ENCODE measurements at regions not wholly inside any gene's neighbourhood (a gene's known extent, or its start where the extent isn't known, plus 50 kb on each side); places are given as distances from the start of the nearest gene placed in this dataset.
"Not testable (repeated sequence)": the region's sequence is repeated elsewhere in the genome, so short reads cannot be mapped to it uniquely, and the experiment has no call there.

DNA sequence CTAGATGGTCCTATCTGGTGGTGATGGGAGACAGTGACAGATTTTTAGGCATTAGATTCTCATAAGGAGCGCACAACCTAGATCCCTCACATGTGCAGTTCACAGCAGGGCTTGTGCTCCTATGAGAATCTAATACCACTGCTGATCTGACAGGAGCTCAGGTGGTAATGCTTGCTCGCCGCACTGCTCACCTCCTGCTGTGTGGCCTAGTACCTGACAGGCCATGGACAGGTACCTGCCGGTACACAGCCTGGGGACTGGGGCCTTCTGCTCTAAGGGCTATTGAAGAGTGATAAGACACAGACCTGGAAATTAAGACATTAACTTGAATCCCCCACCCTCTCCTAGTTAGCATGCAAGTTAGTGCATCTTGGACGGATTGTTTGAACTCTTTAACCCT is 64.4 kb downstream of the KLRB1 start:
- H3K27me3 ChIP-seq (ENCODE audit: control insufficient read depth, insufficient read depth, low read length); DNase-seq (ENCODE audit: low read depth); CTCF ChIA-PET; H3K36me3 ChIP-seq (ENCODE audit: control insufficient read depth, insufficient read depth, low read length); H3K4me3 ChIP-seq (ENCODE audit: low read depth, low read length); POLR2A ChIA-PET: not testable (repeated sequence)

DNA sequence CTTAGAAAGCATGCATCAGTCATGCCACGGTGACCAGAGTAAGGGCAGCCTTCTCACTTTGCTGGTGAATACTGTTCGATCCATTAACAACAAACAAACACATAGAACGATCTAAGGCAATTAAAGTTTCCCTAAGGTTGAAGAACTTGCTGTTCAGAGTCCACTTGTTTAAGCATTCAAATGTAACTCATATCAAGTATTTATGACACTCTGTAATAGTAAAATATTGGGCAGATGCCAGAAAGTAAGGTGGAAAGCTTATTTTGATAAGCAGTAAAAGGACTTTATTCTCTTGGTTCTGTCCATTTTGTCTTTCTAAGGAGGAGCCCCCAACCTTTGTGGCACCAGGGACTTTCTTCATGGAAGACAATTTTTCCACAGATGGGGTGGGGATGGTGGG is 64.9 kb downstream of the KLRB1 start:
- H3K27me3 ChIP-seq (ENCODE audit: control insufficient read depth, insufficient read depth, low read length); POLR2A ChIA-PET; DNase-seq (ENCODE audit: low read depth); CTCF ChIA-PET; H3K4me3 ChIP-seq (ENCODE audit: low read depth, low read length); H3K36me3 ChIP-seq (ENCODE audit: control insufficient read depth, insufficient read depth, low read length): not testable (repeated sequence)

DNA sequence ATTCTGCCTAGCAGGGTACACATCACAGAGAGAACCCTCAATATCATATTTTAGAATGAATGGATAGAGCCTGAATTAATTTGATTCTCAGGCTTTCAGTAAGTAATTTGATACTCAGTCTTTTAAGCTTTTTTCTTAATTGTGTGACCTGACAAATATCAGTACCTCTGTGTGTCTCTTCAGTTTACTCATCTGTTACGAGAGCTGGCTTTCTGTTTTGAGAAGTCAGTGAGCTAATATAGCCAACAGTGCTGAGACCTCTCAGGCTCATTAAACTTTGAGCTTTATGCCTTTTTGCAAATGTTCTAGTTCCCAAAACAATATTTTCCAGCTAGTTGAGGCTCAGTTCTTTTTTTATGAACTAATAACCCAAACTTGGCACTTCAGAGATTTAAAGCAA is 91.8 kb downstream of the KLRB1 start:
- DNase-seq (ENCODE audit: low read depth); POLR2A ChIA-PET; H3K36me3 ChIP-seq (ENCODE audit: control insufficient read depth, insufficient read depth, low read length); H3K27me3 ChIP-seq (ENCODE audit: control insufficient read depth, insufficient read depth, low read length); CTCF ChIA-PET; H3K4me3 ChIP-seq (ENCODE audit: low read depth, low read length): not testable (repeated sequence)

DNA sequence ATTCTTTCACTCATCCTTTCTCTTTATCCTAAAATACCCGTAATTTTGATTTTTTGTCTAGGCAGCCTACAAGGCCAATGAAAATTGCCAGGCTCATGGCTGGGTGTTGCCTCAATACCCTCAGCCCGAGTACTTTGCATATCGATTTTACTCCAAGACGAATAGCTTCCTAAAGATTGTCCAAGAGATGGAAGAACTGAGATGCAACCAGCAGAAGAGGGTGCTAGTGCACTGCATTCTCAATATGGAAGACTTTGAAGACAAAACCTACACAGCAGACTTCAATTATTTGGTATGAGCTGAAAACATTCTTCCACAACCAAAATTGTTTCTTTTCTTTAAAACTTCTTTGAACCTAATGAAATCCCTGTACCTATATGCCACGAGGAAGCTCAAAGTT is 95.0 kb downstream of the KLRB1 start:
- H3K36me3 ChIP-seq (ENCODE audit: control insufficient read depth, insufficient read depth, low read length); H3K27me3 ChIP-seq (ENCODE audit: control insufficient read depth, insufficient read depth, low read length); DNase-seq (ENCODE audit: low read depth); CTCF ChIA-PET; H3K4me3 ChIP-seq (ENCODE audit: low read depth, low read length); POLR2A ChIA-PET: not testable (repeated sequence)

DNA sequence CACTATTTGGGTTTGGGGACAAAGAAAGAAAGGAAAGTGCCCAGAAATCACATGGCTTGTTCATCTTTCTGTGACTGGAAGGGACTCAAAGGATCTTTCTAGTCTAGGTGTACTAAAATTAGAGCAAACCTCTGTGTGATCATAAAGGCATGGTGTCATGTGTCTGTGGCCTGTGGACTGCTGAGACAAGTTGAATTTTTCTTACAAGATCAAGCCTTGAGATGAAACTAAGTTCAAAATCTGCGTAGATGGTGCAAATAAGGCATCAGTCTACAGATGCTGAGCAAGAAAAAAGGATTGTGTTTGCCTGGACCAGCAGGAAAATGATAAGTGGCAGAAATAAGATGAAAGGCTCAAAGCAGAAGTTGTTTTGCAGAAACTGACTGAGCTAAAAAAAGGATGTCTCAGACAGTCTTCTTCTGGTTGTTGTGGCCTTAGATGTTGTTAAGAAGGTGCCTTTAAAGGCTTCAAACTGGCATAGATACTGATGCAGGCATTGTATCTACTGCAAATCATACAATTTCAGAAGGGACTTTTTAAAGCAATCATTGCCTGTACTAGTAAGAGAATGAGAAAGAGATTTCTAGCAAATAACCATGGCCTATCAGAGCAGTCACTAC is 97.2 kb downstream of the KLRB1 start:
- DNase-seq (ENCODE audit: low read depth); H3K36me3 ChIP-seq (ENCODE audit: control insufficient read depth, insufficient read depth, low read length); POLR2A ChIA-PET; H3K4me3 ChIP-seq (ENCODE audit: low read depth, low read length); H3K27me3 ChIP-seq (ENCODE audit: control insufficient read depth, insufficient read depth, low read length): not testable (repeated sequence)
- CTCF ChIA-PET, result interaction anchor here (1.6 kb wide), 1 partner anchor 9 kb away, joined by 4 read pairs; no protein-coding TSS in a partner anchor

DNA sequence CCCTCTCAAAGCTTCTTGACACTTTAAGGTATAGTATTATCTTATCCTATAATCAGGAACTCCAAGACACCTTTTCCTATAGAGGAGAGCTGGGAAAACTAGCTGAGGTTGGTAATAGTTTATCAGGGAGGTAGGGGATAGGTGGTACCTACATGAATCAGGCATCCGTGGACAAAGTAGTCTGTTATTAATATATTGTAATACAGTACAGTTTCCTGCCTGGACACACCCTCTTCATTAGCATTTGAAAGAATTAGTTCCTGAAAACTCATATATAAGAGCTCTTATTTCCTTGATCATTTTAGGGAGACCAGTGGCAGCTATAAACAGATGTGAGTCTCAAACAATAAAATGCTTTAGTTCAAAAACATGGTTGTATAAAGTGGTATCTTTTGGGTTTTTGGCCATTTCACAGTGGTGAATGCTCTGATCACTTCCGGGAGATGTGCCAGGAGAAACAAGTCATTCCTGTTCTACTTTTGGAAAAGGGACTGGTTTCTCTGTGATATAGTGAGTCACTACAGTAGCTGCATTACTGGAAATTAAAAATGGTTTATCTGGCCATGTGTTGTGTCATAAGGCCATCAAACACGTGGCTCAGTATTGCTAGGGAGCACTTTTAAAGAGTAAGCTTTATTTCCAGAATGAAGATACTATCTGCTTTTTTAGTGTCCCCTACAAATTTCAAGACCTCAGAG is 98.1 kb downstream of the KLRB1 start:
- TF ChIP-seq, protein P1, sequence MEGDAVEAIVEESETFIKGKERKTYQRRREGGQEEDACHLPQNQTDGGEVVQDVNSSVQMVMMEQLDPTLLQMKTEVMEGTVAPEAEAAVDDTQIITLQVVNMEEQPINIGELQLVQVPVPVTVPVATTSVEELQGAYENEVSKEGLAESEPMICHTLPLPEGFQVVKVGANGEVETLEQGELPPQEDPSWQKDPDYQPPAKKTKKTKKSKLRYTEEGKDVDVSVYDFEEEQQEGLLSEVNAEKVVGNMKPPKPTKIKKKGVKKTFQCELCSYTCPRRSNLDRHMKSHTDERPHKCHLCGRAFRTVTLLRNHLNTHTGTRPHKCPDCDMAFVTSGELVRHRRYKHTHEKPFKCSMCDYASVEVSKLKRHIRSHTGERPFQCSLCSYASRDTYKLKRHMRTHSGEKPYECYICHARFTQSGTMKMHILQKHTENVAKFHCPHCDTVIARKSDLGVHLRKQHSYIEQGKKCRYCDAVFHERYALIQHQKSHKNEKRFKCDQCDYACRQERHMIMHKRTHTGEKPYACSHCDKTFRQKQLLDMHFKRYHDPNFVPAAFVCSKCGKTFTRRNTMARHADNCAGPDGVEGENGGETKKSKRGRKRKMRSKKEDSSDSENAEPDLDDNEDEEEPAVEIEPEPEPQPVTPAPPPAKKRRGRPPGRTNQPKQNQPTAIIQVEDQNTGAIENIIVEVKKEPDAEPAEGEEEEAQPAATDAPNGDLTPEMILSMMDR (IDR thresholded peaks at IDR 0.05; ENCODE audit: insufficient read depth, low read depth, low read length), result no peak
- H3K27me3 ChIP-seq (ENCODE audit: control insufficient read depth, insufficient read depth, low read length), result no peaks in the 10 kb centered on the region
- no peak overlapping the region for H3K4me3 ChIP-seq (ENCODE audit: low read depth, low read length)
- peak; percentile 52 for DNase-seq (ENCODE audit: low read depth)
- no peaks in the 10 kb centered on the region for H3K36me3 ChIP-seq (ENCODE audit: control insufficient read depth, insufficient read depth, low read length)
- CTCF ChIA-PET, result interaction anchor here (1.6 kb wide), 1 partner anchor 10 kb away, joined by 4 read pairs; no protein-coding TSS in a partner anchor
- POLR2A ChIA-PET, result no interaction called here

DNA sequence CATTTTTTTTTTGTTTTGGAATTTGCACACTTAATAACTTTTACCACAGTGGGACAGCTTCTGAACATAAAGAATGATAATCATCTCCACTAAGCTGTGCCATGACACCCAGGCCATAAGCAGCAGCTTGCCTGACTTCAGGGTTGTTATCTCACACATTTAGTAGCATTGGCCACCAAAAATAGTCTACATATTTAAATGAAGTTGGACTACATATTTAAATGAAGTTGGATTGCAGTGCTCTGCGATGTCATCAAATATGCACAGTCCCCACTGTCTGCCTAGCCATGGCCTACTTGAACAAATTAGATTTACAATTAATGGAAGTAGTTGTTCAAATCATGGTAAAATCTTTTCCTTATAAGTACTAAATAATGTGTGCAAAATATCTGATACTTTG is 101.0 kb downstream of the KLRB1 start:
- no peak overlapping the region for H3K4me3 ChIP-seq (ENCODE audit: low read depth, low read length)
- H3K27me3 ChIP-seq (ENCODE audit: control insufficient read depth, insufficient read depth, low read length), result no peaks in the 10 kb centered on the region
- no peak for DNase-seq (ENCODE audit: low read depth)
- POLR2A ChIA-PET, result no interaction called here
- no peaks in the 10 kb centered on the region for H3K36me3 ChIP-seq (ENCODE audit: control insufficient read depth, insufficient read depth, low read length)
- TF ChIP-seq, protein P1 (IDR thresholded peaks at IDR 0.05; ENCODE audit: insufficient read depth, low read depth, low read length), result no peak
- CTCF ChIA-PET, result no interaction called here

DNA sequence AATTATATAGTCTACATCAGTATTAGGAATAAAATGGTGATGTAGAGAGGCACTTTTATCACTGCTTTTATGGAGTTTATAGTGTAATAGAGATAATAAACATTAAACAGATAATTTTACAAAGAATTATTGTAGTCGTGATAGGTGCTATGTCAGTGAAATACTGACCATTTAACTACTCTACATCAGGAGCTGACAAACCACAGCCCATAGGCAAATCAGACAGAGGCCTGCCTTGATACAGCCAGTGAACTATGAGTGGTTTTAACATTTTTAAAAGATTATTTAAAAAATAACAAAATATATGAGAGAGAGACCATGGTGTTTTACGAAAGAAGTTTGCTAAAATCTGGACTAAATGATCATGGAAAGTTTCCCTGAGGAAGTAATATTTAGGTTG is 104.3 kb downstream of the KLRB1 start:
- H3K4me3 ChIP-seq (ENCODE audit: low read depth, low read length); POLR2A ChIA-PET; H3K27me3 ChIP-seq (ENCODE audit: control insufficient read depth, insufficient read depth, low read length); CTCF ChIA-PET; DNase-seq (ENCODE audit: low read depth); H3K36me3 ChIP-seq (ENCODE audit: control insufficient read depth, insufficient read depth, low read length): not testable (repeated sequence)

DNA sequence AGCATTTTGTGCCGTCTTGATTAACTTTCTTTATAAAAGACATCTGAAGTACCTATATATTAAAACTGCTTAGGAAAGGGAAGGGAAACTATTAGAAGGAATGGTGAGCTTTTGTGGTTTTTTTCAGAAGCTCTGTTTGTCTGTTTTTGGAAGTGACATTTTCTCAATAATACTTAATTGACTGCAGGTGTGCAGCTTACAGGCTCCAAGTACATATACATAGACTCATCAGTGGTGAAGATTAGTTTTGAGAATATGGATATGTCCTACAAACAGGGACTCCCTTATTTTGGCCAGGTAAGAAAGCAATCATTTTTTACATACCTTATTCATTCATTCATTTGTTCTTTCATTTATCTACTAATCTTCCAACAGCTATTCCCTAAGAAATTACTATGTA is 104.9 kb downstream of the KLRB1 start:
- DNase-seq (ENCODE audit: low read depth); H3K4me3 ChIP-seq (ENCODE audit: low read depth, low read length); POLR2A ChIA-PET; CTCF ChIA-PET; H3K36me3 ChIP-seq (ENCODE audit: control insufficient read depth, insufficient read depth, low read length); H3K27me3 ChIP-seq (ENCODE audit: control insufficient read depth, insufficient read depth, low read length): not testable (repeated sequence)

DNA sequence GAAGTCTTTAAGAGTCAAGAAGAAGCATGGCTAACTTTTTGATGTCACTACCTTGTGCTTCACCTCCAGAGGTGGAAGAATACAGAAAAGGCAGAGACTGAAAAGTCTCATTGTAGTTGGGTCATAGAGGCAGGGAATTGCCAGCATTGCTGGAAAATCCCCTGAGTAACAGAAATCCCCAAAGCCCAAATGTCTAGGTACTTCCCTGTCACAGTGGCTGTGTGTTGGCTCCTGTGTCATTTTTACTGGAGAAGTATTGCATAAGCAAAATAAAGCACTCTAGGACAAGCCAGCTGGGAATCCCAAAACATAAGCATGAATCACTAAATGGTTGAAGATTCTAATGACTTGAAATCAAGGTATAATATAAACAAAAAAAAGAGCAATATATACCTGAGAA is 114.4 kb downstream of the KLRB1 start:
- POLR2A ChIA-PET; H3K4me3 ChIP-seq (ENCODE audit: low read depth, low read length); H3K27me3 ChIP-seq (ENCODE audit: control insufficient read depth, insufficient read depth, low read length); CTCF ChIA-PET; H3K36me3 ChIP-seq (ENCODE audit: control insufficient read depth, insufficient read depth, low read length); DNase-seq (ENCODE audit: low read depth): not testable (repeated sequence)

DNA sequence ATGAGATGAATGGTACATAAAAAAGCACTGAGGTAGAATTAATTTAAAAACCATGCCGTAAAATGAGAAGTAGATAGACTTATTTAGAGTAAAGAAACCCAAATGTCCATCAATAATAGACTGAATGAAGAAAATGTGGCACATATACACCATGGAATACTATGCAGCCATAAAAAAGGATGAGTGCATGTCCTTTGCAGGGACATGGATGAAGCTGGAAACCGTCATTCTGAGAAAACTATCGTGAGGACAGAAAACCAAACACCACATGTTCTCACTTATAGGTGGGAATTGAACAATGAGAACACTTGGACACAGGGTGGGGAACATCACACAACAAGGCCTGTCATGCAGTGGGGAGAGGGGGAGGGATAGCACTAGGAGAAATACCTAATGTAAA is 126.4 kb downstream of the KLRB1 start:
- POLR2A ChIA-PET, result not testable (repeated sequence)

More for the DNA sequence above, 126.4 kb downstream of the KLRB1 start:
- H3K36me3 ChIP-seq (ENCODE audit: control insufficient read depth, insufficient read depth, low read length); CTCF ChIA-PET; DNase-seq (ENCODE audit: low read depth); H3K4me3 ChIP-seq (ENCODE audit: low read depth, low read length); H3K27me3 ChIP-seq (ENCODE audit: control insufficient read depth, insufficient read depth, low read length): not testable (repeated sequence)
